A549 (cell line): ENCODE measurements at regions not wholly inside any gene's neighbourhood (a gene's known extent, or its start where the extent isn't known, plus 50 kb on each side); places are given as distances from the start of the nearest gene placed in this dataset.

ENCODE experiments used
- EP300 ChIP-seq, 2 experiments: fragments of >200 bp; sonication (Bioruptor Twin); formaldehyde crosslinking; IDR thresholded peaks; 2 replicates in 1 of 2; 3 replicates in 1 of 2; pipeline ENCODE4 v1.6.1; 2016 to 2017
- FOSL2 ChIP-seq, 2 experiments: fragments of 450-650 bp in 1 of 2; fragments of >200 bp in 1 of 2; sonication (Bioruptor Twin) in 1 of 2; formaldehyde crosslinking; IDR thresholded peaks; 2 replicates each; pipeline versions ENCODE4 v1.5.0 to v1.6.1; 2016 to 2020; ENCODE audit warnings: mild to moderate bottlenecking in 1 of 2, moderate library complexity in 1 of 2
- JUN ChIP-seq, 2 experiments: fragments of >200 bp; sonication (Bioruptor Twin); formaldehyde crosslinking; IDR thresholded peaks; 2 replicates in 1 of 2; 3 replicates in 1 of 2; pipeline ENCODE4 v1.6.1; 2016 to 2017
- PHF8 ChIP-seq: fragments of 200-600 bp; sonication (generic); IDR thresholded peaks from 2 replicates; pipeline ENCODE4 v1.6.1; 2016; ENCODE audit warnings: low read depth, mild to moderate bottlenecking, antibody characterized with exemption, moderate library complexity, borderline replicate concordance
- POLR2A ChIP-seq: IDR thresholded peaks from 2 replicates; pipeline ENCODE4 v1.6.1; 2012; ENCODE audit warnings: mild to moderate bottlenecking, low read length
- REST ChIP-seq: fragments of 200-600 bp; sonication (generic); IDR thresholded peaks from 2 replicates; pipeline ENCODE4 v1.6.1; 2016; ENCODE audit warnings: antibody characterized with exemption, mild to moderate bottlenecking, moderate library complexity
- RFX5 ChIP-seq: fragments of 450-650 bp; IDR thresholded peaks from 2 replicates; pipeline ENCODE4 v1.7.1; 2014; ENCODE audit warnings: antibody characterized with exemption, mild to moderate bottlenecking, moderate library complexity
- SMC3 ChIP-seq: fragments of >200 bp; sonication (Bioruptor Twin); formaldehyde crosslinking; IDR thresholded peaks from 3 replicates; pipeline ENCODE4 v1.6.1; 2018; ENCODE audit warnings: inconsistent platforms
- TF ChIP-seq, protein P1 (sequence below): fragments of >200 bp; sonication (Bioruptor Twin); formaldehyde crosslinking; IDR thresholded peaks from 3 replicates; pipeline ENCODE4 v1.5.1; 2016
- TF ChIP-seq, protein P2 (sequence below): fragments of 450-650 bp; IDR thresholded peaks from 2 replicates; pipeline ENCODE4 v1.6.1; 2014; ENCODE audit warnings: antibody characterized with exemption

GRCh38 chr4:67134616-67135015 is 410.7 kb downstream of the CENPC start:
- TF ChIP-seq FOSL2 (IDR thresholded peaks at IDR 0.05) (no peak), FOSL2 (CRISPR knock-in tag; IDR thresholded peaks at IDR 0.05) (no peak), RFX5 (no peak), JUN (IDR thresholded peaks at IDR 0.05) (no peak), EP300 (IDR thresholded peaks at IDR 0.05) (no peak), REST (no peak), POLR2A (no peak), PHF8 (no peak), SMC3 (no peak)
- TF ChIP-seq, protein P1, sequence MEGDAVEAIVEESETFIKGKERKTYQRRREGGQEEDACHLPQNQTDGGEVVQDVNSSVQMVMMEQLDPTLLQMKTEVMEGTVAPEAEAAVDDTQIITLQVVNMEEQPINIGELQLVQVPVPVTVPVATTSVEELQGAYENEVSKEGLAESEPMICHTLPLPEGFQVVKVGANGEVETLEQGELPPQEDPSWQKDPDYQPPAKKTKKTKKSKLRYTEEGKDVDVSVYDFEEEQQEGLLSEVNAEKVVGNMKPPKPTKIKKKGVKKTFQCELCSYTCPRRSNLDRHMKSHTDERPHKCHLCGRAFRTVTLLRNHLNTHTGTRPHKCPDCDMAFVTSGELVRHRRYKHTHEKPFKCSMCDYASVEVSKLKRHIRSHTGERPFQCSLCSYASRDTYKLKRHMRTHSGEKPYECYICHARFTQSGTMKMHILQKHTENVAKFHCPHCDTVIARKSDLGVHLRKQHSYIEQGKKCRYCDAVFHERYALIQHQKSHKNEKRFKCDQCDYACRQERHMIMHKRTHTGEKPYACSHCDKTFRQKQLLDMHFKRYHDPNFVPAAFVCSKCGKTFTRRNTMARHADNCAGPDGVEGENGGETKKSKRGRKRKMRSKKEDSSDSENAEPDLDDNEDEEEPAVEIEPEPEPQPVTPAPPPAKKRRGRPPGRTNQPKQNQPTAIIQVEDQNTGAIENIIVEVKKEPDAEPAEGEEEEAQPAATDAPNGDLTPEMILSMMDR = no peak
- TF ChIP-seq, protein P2, sequence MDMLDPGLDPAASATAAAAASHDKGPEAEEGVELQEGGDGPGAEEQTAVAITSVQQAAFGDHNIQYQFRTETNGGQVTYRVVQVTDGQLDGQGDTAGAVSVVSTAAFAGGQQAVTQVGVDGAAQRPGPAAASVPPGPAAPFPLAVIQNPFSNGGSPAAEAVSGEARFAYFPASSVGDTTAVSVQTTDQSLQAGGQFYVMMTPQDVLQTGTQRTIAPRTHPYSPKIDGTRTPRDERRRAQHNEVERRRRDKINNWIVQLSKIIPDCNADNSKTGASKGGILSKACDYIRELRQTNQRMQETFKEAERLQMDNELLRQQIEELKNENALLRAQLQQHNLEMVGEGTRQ = no peak
